ENCODE measurements at regions not wholly inside any gene's neighbourhood (a gene's known extent, or its start where the extent isn't known, plus 50 kb on each side); places are given as distances from the start of the nearest gene placed in this dataset.
"Not testable (repeated sequence)": the region's sequence is repeated elsewhere in the genome, so short reads cannot be mapped to it uniquely, and the experiment has no call there.

DNA sequence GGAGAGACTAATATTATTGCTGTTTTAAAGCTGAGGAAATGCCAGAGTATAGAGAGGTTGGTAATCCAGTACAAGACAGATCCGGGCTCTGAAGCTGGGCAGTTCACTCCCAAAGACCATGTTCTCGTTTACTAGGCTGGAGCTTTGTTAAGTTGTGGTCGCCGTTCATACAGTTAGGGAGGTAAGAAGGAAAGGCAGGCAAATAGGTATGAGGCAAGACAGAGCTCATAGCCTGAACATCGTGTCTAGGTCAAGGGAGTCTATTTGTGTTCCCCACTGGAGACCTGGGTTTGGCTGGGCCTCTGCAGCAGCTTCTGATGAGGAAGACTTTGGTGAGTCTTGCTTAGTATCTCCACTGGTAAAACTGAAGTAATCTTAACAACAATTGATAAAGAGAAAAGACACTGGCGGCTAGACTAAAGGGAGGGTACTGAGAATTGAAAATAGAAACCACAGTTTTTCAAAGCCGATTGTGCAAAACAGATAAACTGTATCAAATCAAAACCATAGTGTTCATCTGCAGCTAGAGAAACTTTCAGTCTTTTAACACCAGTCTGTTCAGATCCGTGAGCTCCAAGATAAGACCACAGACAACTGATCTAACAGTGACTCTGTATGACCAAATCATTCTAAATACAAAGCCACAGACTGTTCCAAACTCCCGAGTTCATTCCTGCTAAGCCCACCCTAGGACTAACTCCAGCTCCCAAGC, 217.0 kb upstream of the FAM78B start:
- Histone ChIP-seq H3K9me2 (replicated peaks; ENCODE audit: insufficient read depth, low read length) (no peaks in the 10 kb centered on the region), H4K20me1 (ENCODE audit: insufficient read depth, low read depth, low read length) (no peaks in the 10 kb centered on the region), H3K9me3 (ENCODE audit: low read length) (no peaks in the 10 kb centered on the region), H2AFZ (ENCODE audit: low read length) (no peak overlapping the region), H3K27me3 (ENCODE audit: low read length) (no peaks in the 10 kb centered on the region), H3K4me2 (ENCODE audit: low read depth, low read length, poor library complexity, severe bottlenecking) (no peak overlapping the region), H3K4me3 (ENCODE audit: low read length) (no peak overlapping the region), H3K27ac (ENCODE audit: low read length) (no peak overlapping the region), H3K36me3 (ENCODE audit: insufficient read depth, low read length) (no peaks in the 10 kb centered on the region), H3K9ac (ENCODE audit: low read length) (no peak overlapping the region), H3K4me1 (ENCODE audit: low read length) (peaks cover 8% of the 10 kb centered on the region), H3K79me2 (ENCODE audit: low read length) (no peaks in the 10 kb centered on the region)
- DNase-seq = no peak

DNA sequence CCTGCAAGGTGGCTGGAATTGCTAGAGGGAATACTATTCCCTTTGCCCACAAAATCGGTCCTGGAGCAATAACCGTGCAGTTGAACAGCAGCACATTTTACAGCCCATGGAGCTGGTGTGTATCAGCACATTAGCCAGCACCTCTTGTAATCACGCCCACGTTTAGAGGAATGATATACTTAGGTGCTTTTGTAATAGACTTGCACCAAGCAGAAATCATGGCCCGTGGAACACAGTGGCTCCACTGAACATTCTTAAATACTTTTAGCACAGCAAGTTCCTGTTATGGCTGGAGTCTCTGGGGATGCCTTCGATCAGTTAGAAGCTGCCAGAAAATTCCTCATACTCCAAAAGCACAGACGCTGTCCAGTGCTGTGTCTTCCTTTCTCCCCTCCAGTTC, 218.1 kb upstream of the FAM78B start:
- H3K27ac ChIP-seq (ENCODE audit: low read length) = no peak overlapping the region
- no peak overlapping the region for H3K4me2 ChIP-seq (ENCODE audit: low read depth, low read length, poor library complexity, severe bottlenecking)
- DNase-seq = no peak
- no peak overlapping the region for H3K9ac ChIP-seq (ENCODE audit: low read length)
- no peaks in the 10 kb centered on the region for H3K36me3 ChIP-seq (ENCODE audit: insufficient read depth, low read length)
- H4K20me1 ChIP-seq (ENCODE audit: insufficient read depth, low read depth, low read length) = no peaks in the 10 kb centered on the region
- H3K79me2 ChIP-seq (ENCODE audit: low read length) = no peaks in the 10 kb centered on the region
- H3K4me1 ChIP-seq (ENCODE audit: low read length) = peaks cover 8% of the 10 kb centered on the region
- H3K9me2 ChIP-seq (replicated peaks; ENCODE audit: insufficient read depth, low read length) = no peaks in the 10 kb centered on the region
- H3K27me3 ChIP-seq (ENCODE audit: low read length) = no peaks in the 10 kb centered on the region
- H2AFZ ChIP-seq (ENCODE audit: low read length) = no peak overlapping the region
- H3K4me3 ChIP-seq (ENCODE audit: low read length) = no peak overlapping the region
- H3K9me3 ChIP-seq (ENCODE audit: low read length) = no peaks in the 10 kb centered on the region

DNA sequence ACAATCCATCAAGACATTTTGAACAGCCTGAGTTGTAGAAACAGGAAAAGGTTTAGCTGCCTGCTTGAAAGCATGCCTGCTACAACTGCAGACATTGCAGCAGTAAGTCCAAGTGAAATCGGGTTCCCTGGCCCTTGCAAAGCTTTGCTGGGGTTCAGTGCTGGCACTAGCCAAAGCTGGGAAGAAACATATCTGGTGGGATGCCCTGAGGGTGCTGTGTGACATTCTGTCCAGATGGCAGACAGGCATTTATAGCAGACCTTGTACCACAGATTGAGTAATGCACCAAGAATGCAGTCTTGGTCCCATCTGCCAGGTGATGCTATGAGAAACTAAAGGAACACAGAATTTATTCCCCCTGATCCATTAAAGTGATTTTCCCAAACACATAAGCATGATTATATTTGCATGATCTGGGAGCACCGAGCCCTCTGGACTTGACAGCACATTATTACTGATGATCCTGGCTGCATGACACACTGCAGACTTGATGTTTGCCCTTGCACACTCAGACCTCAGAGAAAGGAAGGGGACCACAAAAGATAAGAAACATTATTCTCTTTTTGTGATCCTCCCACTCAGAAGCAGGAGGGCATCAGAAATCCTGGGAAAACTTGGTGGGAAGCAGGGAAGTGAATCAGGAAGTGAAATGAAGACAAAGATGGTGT, 223.7 kb upstream of the FAM78B start:
- Histone ChIP-seq H3K4me1 (ENCODE audit: low read length) (no peaks in the 10 kb centered on the region), H3K4me2 (ENCODE audit: low read depth, low read length, poor library complexity, severe bottlenecking) (no peak overlapping the region), H3K27ac (ENCODE audit: low read length) (no peak overlapping the region), H3K9ac (ENCODE audit: low read length) (no peak overlapping the region), H3K27me3 (ENCODE audit: low read length) (no peaks in the 10 kb centered on the region), H3K9me2 (replicated peaks; ENCODE audit: insufficient read depth, low read length) (no peaks in the 10 kb centered on the region), H4K20me1 (ENCODE audit: insufficient read depth, low read depth, low read length) (no peaks in the 10 kb centered on the region), H3K9me3 (ENCODE audit: low read length) (no peaks in the 10 kb centered on the region), H2AFZ (ENCODE audit: low read length) (no peak overlapping the region), H3K36me3 (ENCODE audit: insufficient read depth, low read length) (no peaks in the 10 kb centered on the region), H3K79me2 (ENCODE audit: low read length) (no peaks in the 10 kb centered on the region), H3K4me3 (ENCODE audit: low read length) (no peak overlapping the region)
- DNase-seq = no peak

DNA sequence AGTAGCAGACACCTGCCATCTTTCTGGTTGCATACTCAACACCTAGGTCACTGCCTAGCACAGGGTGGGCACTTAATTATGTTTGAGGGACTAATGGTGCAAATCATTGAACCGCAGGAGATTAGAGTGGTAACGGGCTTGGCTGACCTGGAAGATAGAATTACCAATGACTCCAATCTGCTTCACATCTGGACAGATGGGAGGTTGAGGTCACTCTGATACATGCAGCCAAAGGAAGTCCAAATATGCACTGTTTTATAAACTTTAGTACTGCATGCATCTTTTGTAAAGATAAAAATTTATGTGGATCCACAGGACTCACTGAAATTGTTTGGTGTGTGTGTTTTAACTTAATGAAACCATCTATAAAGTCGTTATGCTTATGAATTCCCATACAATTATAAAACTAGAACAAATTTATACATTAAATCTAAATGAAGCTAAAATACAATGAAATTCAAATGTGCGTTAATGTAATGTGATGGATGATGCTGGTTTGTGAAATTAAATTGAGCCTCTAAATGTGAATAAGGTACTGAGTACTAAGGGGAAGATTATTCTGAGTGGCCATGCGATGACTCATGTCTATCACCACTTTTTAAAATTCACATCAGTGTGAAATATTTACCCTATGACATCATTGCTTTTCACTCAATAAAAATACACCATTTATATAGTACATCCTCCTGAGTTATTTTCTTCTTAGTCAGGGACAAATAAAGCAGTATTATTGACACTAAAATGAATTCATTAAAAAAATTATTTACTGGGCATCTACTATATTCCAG, 224.7 kb upstream of the FAM78B start:
- no peak for DNase-seq
- Histone ChIP-seq H3K79me2 (ENCODE audit: low read length) (no peaks in the 10 kb centered on the region), H4K20me1 (ENCODE audit: insufficient read depth, low read depth, low read length) (no peaks in the 10 kb centered on the region), H2AFZ (ENCODE audit: low read length) (no peak overlapping the region), H3K27me3 (ENCODE audit: low read length) (no peaks in the 10 kb centered on the region), H3K9ac (ENCODE audit: low read length) (no peak overlapping the region), H3K4me1 (ENCODE audit: low read length) (no peaks in the 10 kb centered on the region), H3K36me3 (ENCODE audit: insufficient read depth, low read length) (no peaks in the 10 kb centered on the region), H3K4me2 (ENCODE audit: low read depth, low read length, poor library complexity, severe bottlenecking) (no peak overlapping the region), H3K4me3 (ENCODE audit: low read length) (no peak overlapping the region), H3K27ac (ENCODE audit: low read length) (no peak overlapping the region), H3K9me3 (ENCODE audit: low read length) (no peaks in the 10 kb centered on the region), H3K9me2 (replicated peaks; ENCODE audit: insufficient read depth, low read length) (no peaks in the 10 kb centered on the region)

DNA sequence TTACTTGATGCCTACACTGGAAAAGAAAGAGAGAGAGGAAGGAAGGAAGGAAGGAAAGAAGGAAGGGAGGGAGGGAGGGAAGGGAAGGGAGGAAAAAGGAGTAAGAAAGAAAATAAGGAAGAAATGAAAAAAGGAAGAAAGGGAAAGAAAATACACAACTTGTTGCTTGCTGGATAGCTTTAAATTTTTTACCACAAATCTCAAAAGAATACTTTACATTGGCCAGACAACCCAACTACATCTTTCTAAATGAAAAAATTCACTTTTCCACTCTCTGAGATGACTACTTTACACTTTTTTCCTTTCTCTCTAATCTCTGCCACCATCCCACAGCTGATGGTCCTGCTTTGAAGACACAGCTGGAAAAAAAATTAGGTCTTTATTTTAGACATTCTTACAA, 228.9 kb upstream of the FAM78B start:
- no peaks in the 10 kb centered on the region for H3K36me3 ChIP-seq (ENCODE audit: insufficient read depth, low read length)
- no peak for DNase-seq
- no peak overlapping the region for H3K4me3 ChIP-seq (ENCODE audit: low read length)

DNA sequence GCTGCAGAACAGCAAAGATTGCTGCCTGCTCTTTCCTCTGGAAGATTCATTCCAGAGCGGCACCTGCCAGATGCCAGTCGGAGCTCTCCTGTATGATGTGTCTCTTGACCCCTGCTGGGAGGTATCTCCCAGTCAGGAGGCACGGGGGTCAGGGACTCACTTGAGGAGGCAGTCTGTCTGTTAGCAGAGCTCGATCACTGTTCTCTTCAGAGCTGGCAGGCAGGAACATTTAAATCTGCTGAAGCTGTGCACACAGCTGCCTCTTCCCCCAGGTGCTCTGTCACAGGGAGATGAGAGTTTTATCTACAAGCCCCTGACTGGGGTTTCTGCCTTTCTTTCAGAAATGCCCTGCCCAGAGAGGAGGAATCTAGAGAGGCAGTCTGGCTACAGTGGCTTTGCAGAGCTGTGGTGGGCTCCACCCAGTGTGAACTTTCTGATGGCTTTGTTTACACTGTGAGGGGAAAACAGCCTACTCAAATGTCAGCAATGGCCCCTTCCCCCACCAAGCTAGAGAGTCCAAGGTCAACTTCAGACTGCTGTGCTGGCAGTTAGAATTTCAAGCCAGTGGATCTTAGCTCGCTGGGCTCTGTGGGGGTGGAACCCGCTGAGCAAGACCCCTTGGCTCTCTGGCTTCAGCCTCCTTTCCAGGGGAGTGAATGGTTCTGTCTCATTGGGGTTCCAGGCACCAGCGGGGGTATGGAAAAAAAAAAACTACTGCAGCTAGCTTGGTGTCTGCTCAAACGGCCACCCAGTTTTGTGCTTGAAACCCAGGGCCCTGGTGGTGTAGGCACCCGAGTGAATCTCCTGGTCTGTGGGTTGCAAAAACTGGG, 242.7 kb upstream of the FAM78B start:
- H3K9me3 ChIP-seq (ENCODE audit: low read length); H3K27me3 ChIP-seq (ENCODE audit: low read length); H3K27ac ChIP-seq (ENCODE audit: low read length); DNase-seq; H3K79me2 ChIP-seq (ENCODE audit: low read length); H3K4me2 ChIP-seq (ENCODE audit: low read depth, low read length, poor library complexity, severe bottlenecking); H3K9me2 ChIP-seq (replicated peaks; ENCODE audit: insufficient read depth, low read length); H2AFZ ChIP-seq (ENCODE audit: low read length); H4K20me1 ChIP-seq (ENCODE audit: insufficient read depth, low read depth, low read length); H3K4me3 ChIP-seq (ENCODE audit: low read length); H3K4me1 ChIP-seq (ENCODE audit: low read length); H3K9ac ChIP-seq (ENCODE audit: low read length); H3K36me3 ChIP-seq (ENCODE audit: insufficient read depth, low read length): not testable (repeated sequence)

More for the DNA sequence above, 228.9 kb upstream of the FAM78B start:
- Histone ChIP-seq H3K4me1 (ENCODE audit: low read length) (no peaks in the 10 kb centered on the region), H4K20me1 (ENCODE audit: insufficient read depth, low read depth, low read length) (no peaks in the 10 kb centered on the region), H3K79me2 (ENCODE audit: low read length) (no peaks in the 10 kb centered on the region), H3K27ac (ENCODE audit: low read length) (no peak overlapping the region), H3K4me2 (ENCODE audit: low read depth, low read length, poor library complexity, severe bottlenecking) (no peak overlapping the region), H2AFZ (ENCODE audit: low read length) (no peak overlapping the region), H3K27me3 (ENCODE audit: low read length) (no peaks in the 10 kb centered on the region), H3K9me3 (ENCODE audit: low read length) (no peaks in the 10 kb centered on the region), H3K9ac (ENCODE audit: low read length) (no peak overlapping the region), H3K9me2 (replicated peaks; ENCODE audit: insufficient read depth, low read length) (no peaks in the 10 kb centered on the region)

DNA sequence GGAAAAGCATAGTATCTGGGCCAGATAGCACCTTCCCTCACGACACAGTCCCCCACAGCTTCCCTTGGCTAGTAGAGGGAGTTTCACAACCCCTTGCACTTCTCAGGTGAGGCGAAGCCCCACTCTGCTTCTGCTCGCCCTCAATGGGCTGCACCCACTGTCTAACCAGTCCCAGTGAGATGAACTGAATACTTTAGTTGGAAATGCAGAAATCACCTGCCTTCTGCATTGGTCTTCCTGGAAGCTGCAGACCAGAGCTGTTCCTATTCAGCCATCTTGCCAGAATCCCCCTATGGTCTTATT, 243.2 kb upstream of the FAM78B start:
- H3K36me3 ChIP-seq (ENCODE audit: insufficient read depth, low read length) = no peaks in the 10 kb centered on the region
- no peak overlapping the region for H2AFZ ChIP-seq (ENCODE audit: low read length)
- H3K9me3 ChIP-seq (ENCODE audit: low read length) = no peaks in the 10 kb centered on the region
- no peak overlapping the region for H3K9ac ChIP-seq (ENCODE audit: low read length)
- no peaks in the 10 kb centered on the region for H3K9me2 ChIP-seq (replicated peaks; ENCODE audit: insufficient read depth, low read length)
- H3K27me3 ChIP-seq (ENCODE audit: low read length) = no peaks in the 10 kb centered on the region
- no peaks in the 10 kb centered on the region for H3K4me1 ChIP-seq (ENCODE audit: low read length)
- H3K79me2 ChIP-seq (ENCODE audit: low read length) = no peaks in the 10 kb centered on the region
- no peaks in the 10 kb centered on the region for H4K20me1 ChIP-seq (ENCODE audit: insufficient read depth, low read depth, low read length)
- no peak overlapping the region for H3K4me2 ChIP-seq (ENCODE audit: low read depth, low read length, poor library complexity, severe bottlenecking)
- DNase-seq = no peak
- H3K4me3 ChIP-seq (ENCODE audit: low read length) = no peak overlapping the region
- no peak overlapping the region for H3K27ac ChIP-seq (ENCODE audit: low read length)

DNA sequence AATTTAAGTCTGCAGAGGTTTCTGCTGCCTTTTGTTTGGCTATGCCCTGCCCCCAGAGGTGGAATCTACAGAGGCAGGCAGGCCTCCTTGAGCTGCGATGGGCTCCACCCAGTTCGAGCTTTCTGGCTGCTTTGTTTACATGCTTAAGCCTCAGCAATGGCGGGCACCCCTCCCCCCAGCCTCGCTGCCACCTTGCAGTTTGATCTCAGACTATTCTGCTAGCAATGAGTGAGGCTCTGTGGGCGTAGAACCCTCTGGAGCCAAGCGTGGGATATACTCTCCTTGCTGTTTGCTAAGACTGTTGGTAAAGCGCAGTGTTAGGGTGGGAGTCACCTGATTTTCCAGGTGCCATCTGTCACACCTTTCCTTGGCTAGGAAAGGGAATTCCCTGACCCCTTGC, 250.0 kb upstream of the FAM78B start:
- not testable (repeated sequence) for H4K20me1 ChIP-seq (ENCODE audit: insufficient read depth, low read depth, low read length); H3K36me3 ChIP-seq (ENCODE audit: insufficient read depth, low read length); H2AFZ ChIP-seq (ENCODE audit: low read length); H3K4me2 ChIP-seq (ENCODE audit: low read depth, low read length, poor library complexity, severe bottlenecking); H3K4me3 ChIP-seq (ENCODE audit: low read length); H3K9me3 ChIP-seq (ENCODE audit: low read length); DNase-seq; H3K27me3 ChIP-seq (ENCODE audit: low read length); H3K79me2 ChIP-seq (ENCODE audit: low read length); H3K9ac ChIP-seq (ENCODE audit: low read length); H3K4me1 ChIP-seq (ENCODE audit: low read length); H3K9me2 ChIP-seq (replicated peaks; ENCODE audit: insufficient read depth, low read length); H3K27ac ChIP-seq (ENCODE audit: low read length)

All from Karpas-422 (cell line).